GM13977 (cell line): ENCODE measurements at regions not wholly inside any gene's neighbourhood (a gene's known extent, or its start where the extent isn't known, plus 50 kb on each side); places are given as distances from the start of the nearest gene placed in this dataset.

Source experiments
- DNase-seq: peaks from one replicate; pipeline ENCODE4 v3.0.0; 2012; ENCODE audit warnings: low spot score
- in situ Hi-C: fragments of 300-500 bp; cut with MboI; formaldehyde crosslinking; loops from one replicate; pipeline ENCODE4 v1.12.0; 2022; ENCODE audit warnings: low sequenced_read_pairs, low pct_unique_long_range_greater_than_20kb, mixed read lengths, inconsistent platforms; ENCODE audit not compliant: unreplicated experiment
- TF ChIP-seq, protein P1 (sequence below): IDR thresholded peaks from 2 replicates; pipeline ENCODE4 v1.5.1; 2012; ENCODE audit warnings: mild to moderate bottlenecking, control low read depth; ENCODE audit not compliant: insufficient read depth; ENCODE audit errors: extremely low read depth, missing control alignments

- DNase-seq: no peak
- TF ChIP-seq, protein P1, sequence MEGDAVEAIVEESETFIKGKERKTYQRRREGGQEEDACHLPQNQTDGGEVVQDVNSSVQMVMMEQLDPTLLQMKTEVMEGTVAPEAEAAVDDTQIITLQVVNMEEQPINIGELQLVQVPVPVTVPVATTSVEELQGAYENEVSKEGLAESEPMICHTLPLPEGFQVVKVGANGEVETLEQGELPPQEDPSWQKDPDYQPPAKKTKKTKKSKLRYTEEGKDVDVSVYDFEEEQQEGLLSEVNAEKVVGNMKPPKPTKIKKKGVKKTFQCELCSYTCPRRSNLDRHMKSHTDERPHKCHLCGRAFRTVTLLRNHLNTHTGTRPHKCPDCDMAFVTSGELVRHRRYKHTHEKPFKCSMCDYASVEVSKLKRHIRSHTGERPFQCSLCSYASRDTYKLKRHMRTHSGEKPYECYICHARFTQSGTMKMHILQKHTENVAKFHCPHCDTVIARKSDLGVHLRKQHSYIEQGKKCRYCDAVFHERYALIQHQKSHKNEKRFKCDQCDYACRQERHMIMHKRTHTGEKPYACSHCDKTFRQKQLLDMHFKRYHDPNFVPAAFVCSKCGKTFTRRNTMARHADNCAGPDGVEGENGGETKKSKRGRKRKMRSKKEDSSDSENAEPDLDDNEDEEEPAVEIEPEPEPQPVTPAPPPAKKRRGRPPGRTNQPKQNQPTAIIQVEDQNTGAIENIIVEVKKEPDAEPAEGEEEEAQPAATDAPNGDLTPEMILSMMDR: no peak
- in situ Hi-C loops: no loop called here
These were observed 198.2 kb downstream of the EFNB2 start for GRCh38 chr13:106337096-106337850.

DNA sequence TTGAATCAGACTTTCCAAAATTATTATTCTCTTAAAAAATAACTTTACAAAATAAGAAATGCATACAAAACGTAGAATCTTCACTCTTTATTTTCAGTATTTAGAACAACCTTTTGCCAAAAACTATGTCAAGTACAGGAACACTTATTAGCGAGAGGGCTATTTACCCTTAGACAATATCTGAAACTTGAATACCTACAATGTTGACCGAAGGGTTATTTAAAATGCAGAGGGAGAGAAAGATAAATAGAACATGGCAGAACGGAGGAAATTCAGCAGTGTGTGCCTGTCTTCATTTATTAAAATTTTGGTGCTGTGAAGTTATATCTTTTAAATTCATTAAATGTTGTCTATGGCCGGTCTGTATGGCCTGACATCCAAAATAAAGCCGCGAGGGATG lies 198.8 kb downstream of the EFNB2 start:
- TF ChIP-seq, protein P1: no peak
- no peak for DNase-seq
- in situ Hi-C loops: no loop called here

GRCh38 chr13:106332621-106333020 lies 202.8 kb downstream of the EFNB2 start:
- no peak for DNase-seq
- in situ Hi-C loops: no loop called here
- TF ChIP-seq, protein P1: no peak

DNA sequence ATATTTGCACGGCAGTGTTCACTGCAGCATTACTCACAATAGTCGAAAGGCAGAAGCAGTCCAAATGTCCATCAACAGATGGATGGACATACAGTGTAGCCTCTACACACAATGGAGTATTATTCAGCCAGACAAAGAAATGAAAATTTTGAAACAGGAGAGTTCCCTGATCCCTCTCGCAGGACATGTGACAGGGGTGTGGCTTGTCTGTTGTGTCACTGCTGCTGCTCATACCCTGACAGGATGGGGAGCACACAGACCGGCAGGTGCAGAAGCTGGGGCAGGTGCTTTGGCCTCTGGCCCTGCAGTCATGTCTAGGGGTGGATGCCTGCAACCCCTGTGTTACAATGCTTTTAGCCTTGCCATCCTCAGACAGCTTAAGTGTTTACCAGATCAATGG lies 204.3 kb downstream of the EFNB2 start:
- DNase-seq: no peak
- in situ Hi-C loops: no loop called here
- TF ChIP-seq, protein P1: no peak

DNA sequence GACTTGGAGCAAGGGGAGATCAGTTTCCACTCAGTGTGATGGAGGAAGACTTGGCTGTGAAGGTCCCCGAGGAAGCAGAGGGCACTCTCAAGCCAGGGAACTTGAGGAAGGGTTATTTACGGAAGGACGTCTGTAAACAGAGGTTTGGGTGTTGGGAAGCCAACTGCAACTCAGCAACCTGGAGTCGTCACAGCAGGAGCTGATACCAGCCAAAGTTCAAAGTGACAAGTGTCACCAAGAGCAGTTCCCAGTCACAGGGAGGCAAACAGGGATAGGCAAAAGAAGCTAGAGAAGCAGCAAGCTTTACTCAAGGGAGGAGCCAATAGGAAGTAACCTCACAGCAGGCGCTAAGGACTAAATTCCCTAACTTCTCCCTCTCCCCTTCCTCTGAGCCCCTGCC lies 205.5 kb downstream of the EFNB2 start:
- in situ Hi-C loops: no loop called here
- no peak for DNase-seq
- TF ChIP-seq, protein P1: no peak

DNA sequence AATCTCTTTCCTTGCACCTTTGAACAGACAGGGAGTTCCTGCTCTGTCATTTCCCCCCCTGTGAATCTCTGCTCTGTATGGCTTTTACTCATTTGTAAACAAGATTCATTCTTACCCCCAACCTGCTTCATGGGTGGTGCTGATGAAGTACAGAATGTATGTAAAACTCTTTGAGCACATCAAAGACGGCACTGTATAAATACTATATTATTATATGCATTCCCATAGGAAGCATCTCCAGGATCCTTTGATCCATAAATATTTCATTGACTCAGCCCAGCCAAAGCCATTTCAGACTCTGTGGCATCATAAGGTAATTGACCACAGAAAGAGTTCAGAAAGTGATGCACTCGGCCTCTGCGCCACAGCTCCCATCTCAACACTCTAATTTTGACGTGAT lies 208.7 kb downstream of the EFNB2 start:
- in situ Hi-C loops: no loop called here
- TF ChIP-seq, protein P1: no peak

DNA sequence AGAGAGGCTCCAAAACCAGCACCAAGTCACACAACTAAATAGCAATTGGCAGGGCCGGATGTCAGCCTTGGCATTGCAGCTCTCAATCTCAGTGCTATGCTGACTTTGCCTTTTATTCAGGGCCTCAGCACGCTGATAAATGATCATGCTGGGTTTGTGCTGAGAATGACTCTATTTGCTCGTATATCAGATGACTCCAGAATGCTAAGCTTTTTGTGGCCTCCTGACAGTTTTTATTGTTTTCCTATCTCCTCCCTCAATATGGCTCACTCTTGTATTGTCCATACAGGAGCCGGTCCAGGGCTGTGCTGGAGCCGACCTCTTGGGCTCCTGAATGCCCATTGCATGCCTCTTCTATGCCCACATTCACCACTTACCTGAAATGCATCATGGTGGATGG lies 211.0 kb downstream of the EFNB2 start:
- in situ Hi-C loops: no loop called here
- DNase-seq: no peak
- TF ChIP-seq, protein P1: no peak

More for the DNA sequence above, 208.7 kb downstream of the EFNB2 start:
- DNase-seq: no peak
